WTC11 (cell line): ENCODE measurements at regions not wholly inside any gene's neighbourhood (a gene's known extent, or its start where the extent isn't known, plus 50 kb on each side); places are given as distances from the start of the nearest gene placed in this dataset.

Experiments
- ATAC-seq: fragments of 200-7000 bp; cut with Tn5 transposase; 2 replicates; pipeline ENCODE4 v1.10.0; 2021; ENCODE audit warnings: mild to moderate bottlenecking, moderate library complexity
- CTCF ChIA-PET: fragments of 300-600 bp; sonication (Branson Sonifier 250); formaldehyde crosslinking; loops from one replicate; lab custom pipeline; 2021; ENCODE audit warnings: antibody characterized with exemption; lab: Charles Lee
- POLR2A ChIA-PET: fragments of 350-600 bp; sonication (Branson Sonifier 250); formaldehyde crosslinking; loops from one replicate; lab custom pipeline; 2021; ENCODE audit warnings: antibody characterized with exemption; lab: Charles Lee
- DNase-seq: peaks from one replicate; pipeline ENCODE4 v3.0.0; 2021; ENCODE audit warnings: low spot score
- H3K27ac Mint-ChIP-seq: 2 replicates; pipeline ENCODE4 v1.8.0; 2021; ENCODE audit warnings: mixed read lengths
- H3K27me3 Mint-ChIP-seq: 2 replicates; pipeline ENCODE4 v1.8.0; 2021; ENCODE audit warnings: low read depth, mild to moderate bottlenecking, moderate library complexity, mixed read lengths
- H3K36me3 Mint-ChIP-seq: 2 replicates; pipeline ENCODE4 v1.8.0; 2021; ENCODE audit warnings: mixed read lengths
- H3K4me1 Mint-ChIP-seq: 2 replicates; pipeline ENCODE4 v1.8.0; 2022; ENCODE audit warnings: mixed read lengths
- H3K4me3 Mint-ChIP-seq: 2 replicates; pipeline ENCODE4 v1.8.0; 2021; ENCODE audit warnings: mild to moderate bottlenecking, moderate library complexity, mixed read lengths
- H3K9me3 Mint-ChIP-seq: 2 replicates; pipeline ENCODE4 v1.8.0; 2021; ENCODE audit warnings: mixed read lengths
- ATF1 ChIP-seq: sonication (generic); formaldehyde crosslinking; IDR thresholded peaks from 2 replicates; pipeline ENCODE4 v1.8.1; 2023; ENCODE audit warnings: mild to moderate bottlenecking, moderate library complexity, missing genetic modification reagents
- CDX4 ChIP-seq: fragments of 250-450 bp; sonication (Bioruptor Pico); IDR thresholded peaks from 2 replicates; pipeline ENCODE4 v1.9.0; 2021; ENCODE audit warnings: moderate library complexity, mild to moderate bottlenecking, inconsistent platforms, borderline replicate concordance
- CREB1 ChIP-seq: sonication (generic); formaldehyde crosslinking; IDR thresholded peaks from 2 replicates; pipeline ENCODE4 v1.8.0; 2023; ENCODE audit warnings: mild to moderate bottlenecking, missing genetic modification reagents
- ELF4 ChIP-seq: sonication (generic); formaldehyde crosslinking; IDR thresholded peaks from 2 replicates; pipeline ENCODE4 v1.8.1; 2022; ENCODE audit warnings: low read depth, mild to moderate bottlenecking, moderate library complexity, missing genetic modification reagents
- FOXK1 ChIP-seq: sonication (generic); formaldehyde crosslinking; IDR thresholded peaks from 2 replicates; pipeline ENCODE4 v1.8.0; 2022; ENCODE audit warnings: mild to moderate bottlenecking, moderate library complexity, missing genetic modification reagents
- GABPB1 ChIP-seq: sonication (generic); formaldehyde crosslinking; IDR thresholded peaks from 2 replicates; pipeline ENCODE4 v1.8.1; 2023; ENCODE audit warnings: mild to moderate bottlenecking, missing genetic modification reagents
- GTF2I ChIP-seq: fragments of 250-450 bp; sonication (Bioruptor Pico); conservative IDR thresholded peaks from 2 replicates; pipeline ENCODE4 v1.4.0; 2021; ENCODE audit warnings: mild to moderate bottlenecking
- JAZF1 ChIP-seq: fragments of 250-450 bp; sonication (Bioruptor Pico); IDR thresholded peaks from 2 replicates; pipeline ENCODE4 v1.9.0; 2021; ENCODE audit warnings: moderate library complexity, mild to moderate bottlenecking, inconsistent platforms
- NFATC4 ChIP-seq: fragments of 250-450 bp; sonication (Bioruptor Pico); IDR thresholded peaks from 2 replicates; pipeline ENCODE4 v1.9.0; 2021; ENCODE audit warnings: mild to moderate bottlenecking
- OVOL2 ChIP-seq: fragments of 250-450 bp; sonication (Bioruptor Pico); IDR thresholded peaks from 2 replicates; pipeline ENCODE4 v1.9.0; 2021; ENCODE audit warnings: mild to moderate bottlenecking, borderline replicate concordance
- STAT6 ChIP-seq: sonication (generic); formaldehyde crosslinking; conservative IDR thresholded peaks from 2 replicates; pipeline ENCODE4 v1.8.1; 2023; ENCODE audit warnings: mild to moderate bottlenecking, low read depth, missing genetic modification reagents, moderate library complexity
- TCF7 ChIP-seq: sonication (generic); formaldehyde crosslinking; IDR thresholded peaks from 2 replicates; pipeline ENCODE4 v1.8.0; 2022; ENCODE audit warnings: mild to moderate bottlenecking, low read depth, missing genetic modification reagents, moderate library complexity
- TEAD4 ChIP-seq: sonication (generic); formaldehyde crosslinking; IDR thresholded peaks from 2 replicates; pipeline ENCODE4 v1.8.0; 2022; ENCODE audit warnings: mild to moderate bottlenecking, missing genetic modification reagents
- ZNF121 ChIP-seq: sonication (generic); formaldehyde crosslinking; IDR thresholded peaks from 2 replicates; pipeline ENCODE4 v1.8.0; 2023; ENCODE audit warnings: missing genetic modification reagents
- ZNF232 ChIP-seq: sonication (generic); formaldehyde crosslinking; IDR thresholded peaks from 2 replicates; pipeline ENCODE4 v1.8.0; 2022; ENCODE audit warnings: mild to moderate bottlenecking, missing genetic modification reagents
- ZNF281 ChIP-seq: sonication (generic); formaldehyde crosslinking; IDR thresholded peaks from 2 replicates; pipeline ENCODE4 v1.8.0; 2023; ENCODE audit warnings: mild to moderate bottlenecking, missing genetic modification reagents
- ZNF396 ChIP-seq: fragments of 250-450 bp; sonication (Bioruptor Pico); IDR thresholded peaks from 2 replicates; pipeline ENCODE4 v1.8.0; 2021; ENCODE audit warnings: mild to moderate bottlenecking, moderate library complexity, borderline replicate concordance
- ZNF425 ChIP-seq: fragments of 250-450 bp; sonication (Bioruptor Pico); conservative IDR thresholded peaks from 2 replicates; pipeline ENCODE4 v1.9.0; 2021; ENCODE audit warnings: mild to moderate bottlenecking
- ZNF532 ChIP-seq: fragments of 250-450 bp; sonication (Bioruptor Pico); IDR thresholded peaks from 2 replicates; pipeline ENCODE4 v1.9.0; 2021; ENCODE audit warnings: mild to moderate bottlenecking, borderline replicate concordance
- ZNF671 ChIP-seq: fragments of 250-450 bp; sonication (Bioruptor Pico); IDR thresholded peaks from 2 replicates; pipeline ENCODE4 v1.8.0; 2021; ENCODE audit warnings: mild to moderate bottlenecking

GRCh38 chr1:101080859-101081258 is 55.3 kb upstream of the DPH5 start:
- ATAC-seq (no peak), DNase-seq (no peak)
- no peak for TF ChIP-seq ZNF281 (CRISPR knock-in tag)
- ChIA-PET CTCF (no interaction called here), POLR2A (no interaction called here)
- no peaks in the 10 kb centered on the region for H3K9me3 Mint-ChIP-seq
- peaks cover 2% of the 10 kb centered on the region; the same call in 1 of the 2 replicates for H3K4me1 Mint-ChIP-seq
- no peak overlapping the region for H3K4me3 Mint-ChIP-seq
- H3K27me3 Mint-ChIP-seq: no peaks in the 10 kb centered on the region; the same call in 1 of the 2 replicates
- no peaks in the 10 kb centered on the region for H3K36me3 Mint-ChIP-seq
- H3K27ac Mint-ChIP-seq: no peak overlapping the region

- no peak for TF ChIP-seq ZNF671 (CRISPR knock-in tag)
- TF ChIP-seq ZNF232: no peak
- no peak for TF ChIP-seq CREB1 (CRISPR knock-in tag)
- TF ChIP-seq ZNF425 (CRISPR knock-in tag): no peak
- no peak for TF ChIP-seq NFATC4 (CRISPR knock-in tag)
- no peak for TF ChIP-seq ZNF396 (CRISPR knock-in tag)
- H3K4me3 Mint-ChIP-seq: no peak overlapping the region
- ATAC-seq (no peak), DNase-seq (no peak)
- no peaks in the 10 kb centered on the region; the same call in 1 of the 2 replicates for H3K27me3 Mint-ChIP-seq
- ChIA-PET POLR2A (no interaction called here), CTCF (no interaction called here)
- H3K36me3 Mint-ChIP-seq: no peaks in the 10 kb centered on the region
- H3K9me3 Mint-ChIP-seq: no peaks in the 10 kb centered on the region
- no peak overlapping the region for H3K27ac Mint-ChIP-seq
- peaks cover 2% of the 10 kb centered on the region; the same call in 1 of the 2 replicates for H3K4me1 Mint-ChIP-seq
These were observed 53.8 kb upstream of the DPH5 start for GRCh38 chr1:101079341-101079740.

GRCh38 chr1:101077849-101078248 is 52.3 kb upstream of the DPH5 start:
- Mint-ChIP-seq H3K27ac (no peak overlapping the region), H3K36me3 (no peaks in the 10 kb centered on the region), H3K4me3 (no peak overlapping the region), H3K4me1 (peaks cover 2% of the 10 kb centered on the region; the same call in 1 of the 2 replicates), H3K27me3 (no peaks in the 10 kb centered on the region; the same call in 1 of the 2 replicates), H3K9me3 (no peaks in the 10 kb centered on the region)
- DNase-seq (no peak), ATAC-seq (no peak)
- ChIA-PET CTCF (no interaction called here), POLR2A (no interaction called here)
- no peak for TF ChIP-seq CDX4 (CRISPR knock-in tag)
- TF ChIP-seq STAT6 (CRISPR knock-in tag): no peak
- TF ChIP-seq TEAD4 (CRISPR knock-in tag): no peak
- no peak for TF ChIP-seq TCF7 (CRISPR knock-in tag)
- TF ChIP-seq JAZF1 (CRISPR knock-in tag): no peak
- no peak for TF ChIP-seq OVOL2 (CRISPR knock-in tag)
- no peak for TF ChIP-seq ZNF532 (CRISPR knock-in tag)
- TF ChIP-seq ELF4 (CRISPR knock-in tag): no peak
- no peak for TF ChIP-seq FOXK1 (CRISPR knock-in tag)
- no peak for TF ChIP-seq ATF1
- TF ChIP-seq ZNF121 (CRISPR knock-in tag): no peak
- no peak for TF ChIP-seq GTF2I (CRISPR knock-in tag)
- no peak for TF ChIP-seq GABPB1 (CRISPR knock-in tag)
